Stomach (tissue), 8 donors: ENCODE measurements at regions not wholly inside any gene's neighbourhood (a gene's known extent, or its start where the extent isn't known, plus 50 kb on each side); places are given as distances from the start of the nearest gene placed in this dataset.

Source experiments
- DNase-seq, 2 donors: peaks; one replicate each; pipeline versions ENCODE4 v3.0.0 to v3.0.0-alpha.2; 2013 to 2019
- H3K27ac ChIP-seq, 5 donors: fragments of 200-600 bp in 4 of 5; sonication (generic) in 4 of 5; one replicate each; pipeline ENCODE4 v1.5.1; 2013 to 2019; ENCODE audit warnings: mild to moderate bottlenecking in 1 of 5, moderate library complexity in 1 of 5
- H3K27me3 ChIP-seq, 3 donors: fragments of 200-600 bp; sonication (generic); one replicate each; pipeline ENCODE4 v1.5.1; 2017 to 2019; ENCODE audit warnings: mixed run types in 1 of 3
- H3K36me3 ChIP-seq, 4 donors: fragments of 200-600 bp; sonication (generic); 1 replicate in 3 of 4; 2 replicates in 1 of 4; pipeline ENCODE4 v1.5.1; 2016 to 2019
- H3K4me1 ChIP-seq, 4 donors: fragments of 200-600 bp; sonication (generic); one replicate each; pipeline ENCODE4 v1.5.1; 2016 to 2019
- H3K4me3 ChIP-seq, 4 donors: fragments of 200-600 bp; sonication (generic) in 3 of 4; one replicate each; pipeline ENCODE4 v1.5.1; 2016 to 2019; ENCODE audit warnings: mild to moderate bottlenecking in 1 of 4
- H3K9me3 ChIP-seq, 4 donors: fragments of 200-600 bp; sonication (generic); one replicate each; pipeline ENCODE4 v1.5.1; 2016 to 2019
- EP300 ChIP-seq: sonication (generic); formaldehyde crosslinking; IDR thresholded peaks from one replicate; pipeline ENCODE4 v1.6.1; 2017; ENCODE audit warnings: antibody characterized with exemption
- POLR2A ChIP-seq, 4 donors: fragments of 450-650 bp; IDR thresholded peaks; one replicate each; pipeline ENCODE4 v1.6.1; 2016; ENCODE audit warnings: antibody characterized with exemption in 4 of 4, control low read depth in 2 of 4, mild to moderate bottlenecking in 1 of 4, moderate library complexity in 1 of 4
- POLR2AphosphoS5 ChIP-seq, 3 donors: sonication (generic); formaldehyde crosslinking; IDR thresholded peaks; one replicate each; pipeline ENCODE4 v1.6.1; 2016; ENCODE audit warnings: antibody characterized with exemption in 3 of 3
- WGBS, 5 donors: extraction: QIAGEN DNeasy Blood & Tissue Kit in 3 of 5; methylation state at CpG; one replicate each; pipeline versions ENCODE4 v1.1.5 to v1.1.7; 2013 to 2018; 5-methylcytosine and 5-hydroxymethylcytosine counted together
- intact Hi-C: fragments of 100-400 bp; cut with DNase I; formaldehyde crosslinking; loops from one replicate; pipeline ENCODE4 v1.15.1; 2023; ENCODE audit warnings: low total_unique reads
- TF ChIP-seq, protein P1 (sequence below), 7 experiments: fragments of 450-650 bp in 4 of 7; fragments of 200-600 bp in 3 of 7; sonication (generic) in 3 of 7; IDR thresholded peaks; one replicate each; pipeline ENCODE4 v1.5.1; 2016 to 2019; ENCODE audit warnings: antibody characterized with exemption in 7 of 7, control low read depth in 2 of 7, mild to moderate bottlenecking in 1 of 7
- donor health status: healthy with polysubstance abuse.
- donor health status: Bipolar disorder and iron deficiency.
- donor health status: healthy.

DNA sequence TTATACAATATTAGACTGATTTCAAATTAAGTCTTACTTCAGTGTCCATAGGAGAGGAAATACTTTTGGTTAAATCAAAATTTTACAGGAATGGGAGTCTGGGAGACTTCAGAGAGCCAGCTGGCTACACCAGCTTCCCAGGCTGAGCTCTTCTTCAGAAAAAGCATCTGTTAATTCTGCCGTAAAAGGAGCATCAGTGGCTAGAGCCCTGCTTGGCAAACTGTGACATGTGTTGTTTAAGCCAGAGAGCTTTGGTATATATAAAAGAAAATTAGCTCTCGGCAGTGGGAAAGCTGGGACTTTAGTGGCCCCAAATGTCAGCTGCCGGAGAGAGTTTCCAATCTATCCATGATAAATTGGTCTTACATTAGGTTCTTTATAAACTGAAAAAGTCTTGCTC is 378.8 kb upstream of the TUSC1 start:
- intact Hi-C loops: no loop called here
- TF ChIP-seq, protein P1, sequence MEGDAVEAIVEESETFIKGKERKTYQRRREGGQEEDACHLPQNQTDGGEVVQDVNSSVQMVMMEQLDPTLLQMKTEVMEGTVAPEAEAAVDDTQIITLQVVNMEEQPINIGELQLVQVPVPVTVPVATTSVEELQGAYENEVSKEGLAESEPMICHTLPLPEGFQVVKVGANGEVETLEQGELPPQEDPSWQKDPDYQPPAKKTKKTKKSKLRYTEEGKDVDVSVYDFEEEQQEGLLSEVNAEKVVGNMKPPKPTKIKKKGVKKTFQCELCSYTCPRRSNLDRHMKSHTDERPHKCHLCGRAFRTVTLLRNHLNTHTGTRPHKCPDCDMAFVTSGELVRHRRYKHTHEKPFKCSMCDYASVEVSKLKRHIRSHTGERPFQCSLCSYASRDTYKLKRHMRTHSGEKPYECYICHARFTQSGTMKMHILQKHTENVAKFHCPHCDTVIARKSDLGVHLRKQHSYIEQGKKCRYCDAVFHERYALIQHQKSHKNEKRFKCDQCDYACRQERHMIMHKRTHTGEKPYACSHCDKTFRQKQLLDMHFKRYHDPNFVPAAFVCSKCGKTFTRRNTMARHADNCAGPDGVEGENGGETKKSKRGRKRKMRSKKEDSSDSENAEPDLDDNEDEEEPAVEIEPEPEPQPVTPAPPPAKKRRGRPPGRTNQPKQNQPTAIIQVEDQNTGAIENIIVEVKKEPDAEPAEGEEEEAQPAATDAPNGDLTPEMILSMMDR (IDR thresholded peaks at IDR 0.05): no peak
- TF ChIP-seq POLR2AphosphoS5 (IDR thresholded peaks at IDR 0.05): no peak
- TF ChIP-seq EP300: no peak
- no peak for TF ChIP-seq POLR2A (IDR thresholded peaks at IDR 0.05)

DNA sequence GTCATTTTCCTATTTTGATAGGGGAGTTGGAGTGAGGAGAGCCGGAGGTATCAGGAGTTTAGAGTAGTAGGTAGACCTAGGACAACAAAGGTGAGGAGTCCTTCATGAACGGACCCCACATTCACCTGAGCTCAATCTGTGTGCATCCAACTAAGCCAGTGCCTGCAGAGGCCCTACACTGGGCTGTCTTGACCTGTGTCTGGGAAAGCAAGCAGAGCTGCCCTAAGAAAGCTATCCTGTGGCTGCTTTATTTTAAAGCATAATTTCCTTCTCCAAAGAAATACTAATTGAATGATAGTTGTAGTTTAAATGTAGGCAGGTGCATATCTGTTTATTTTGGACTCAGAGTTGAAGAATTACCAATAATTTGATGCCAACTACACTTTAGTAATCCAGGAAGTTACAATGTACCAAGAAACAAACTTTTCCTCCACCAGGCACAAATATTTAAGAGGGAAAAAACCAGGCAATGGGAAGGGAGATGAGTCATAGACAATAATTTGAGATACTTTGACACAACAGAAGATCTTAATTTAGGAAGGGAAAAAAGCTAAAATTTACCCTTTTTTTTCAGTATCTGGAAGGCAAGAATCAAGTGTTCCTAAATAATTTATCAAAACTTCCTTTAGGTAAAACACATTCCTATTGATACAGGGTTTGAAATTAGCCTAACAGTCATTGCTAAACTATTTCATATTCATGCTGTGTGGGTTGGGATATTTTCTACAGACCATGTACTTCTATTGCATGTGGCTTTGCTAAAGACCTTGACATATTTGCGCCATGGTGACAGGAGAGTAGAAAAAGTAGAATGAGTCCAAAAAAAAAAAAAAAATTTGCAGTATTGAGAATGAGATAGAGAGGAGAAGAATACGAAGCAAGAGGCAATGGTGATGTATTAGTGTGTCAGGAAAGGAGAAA is 376.6 kb upstream of the TUSC1 start:
- H3K36me3 ChIP-seq: no peaks in the 10 kb centered on the region
- no peaks in the 10 kb centered on the region for H3K27me3 ChIP-seq
- no peak overlapping the region for H3K4me3 ChIP-seq
- no peak overlapping the region for H3K27ac ChIP-seq
- H3K9me3 ChIP-seq: no peaks in the 10 kb centered on the region
- intact Hi-C loops: no loop called here
- WGBS, 5 donors: 74 to 82% (median 76%) methylated on average over 4 of the region's 4 CpGs
- H3K4me1 ChIP-seq: no peaks in the 10 kb centered on the region
- TF ChIP-seq, protein P1 (IDR thresholded peaks at IDR 0.05): no peak
- TF ChIP-seq EP300: no peak
- TF ChIP-seq POLR2A (IDR thresholded peaks at IDR 0.05): no peak
- no peak for TF ChIP-seq POLR2AphosphoS5 (IDR thresholded peaks at IDR 0.05)
- no peak for DNase-seq

More for the DNA sequence above, 378.8 kb upstream of the TUSC1 start:
- H3K4me1 ChIP-seq: no peaks in the 10 kb centered on the region
- H3K27me3 ChIP-seq: no peaks in the 10 kb centered on the region
- H3K9me3 ChIP-seq: no peaks in the 10 kb centered on the region
- DNase-seq: no peak
- 65 to 78% (median 69%) methylated on average over 3 of the region's 3 CpGs for WGBS, 5 donors
- H3K36me3 ChIP-seq: no peaks in the 10 kb centered on the region
- H3K27ac ChIP-seq: no peak overlapping the region
- H3K4me3 ChIP-seq: no peak overlapping the region

DNA sequence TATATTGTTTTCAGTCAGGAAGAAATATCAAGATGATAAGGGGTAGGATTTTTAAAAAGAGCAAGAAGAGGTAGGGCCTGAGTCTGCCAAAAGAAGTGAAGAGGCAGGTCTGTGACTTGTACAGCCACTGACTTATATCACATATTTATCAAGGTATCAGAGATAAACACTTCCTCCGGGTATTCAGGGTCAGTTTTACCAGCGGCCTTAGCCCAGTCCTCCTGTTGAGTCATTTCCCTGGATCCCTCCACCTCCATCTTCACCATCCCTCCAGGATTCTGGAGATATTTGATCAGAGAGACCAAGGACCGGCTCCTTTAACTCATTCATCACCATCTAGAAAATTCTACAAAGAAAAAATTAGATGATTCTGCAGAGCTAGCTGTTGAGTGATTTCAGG is 375.7 kb upstream of the TUSC1 start:
- intact Hi-C loops: no loop called here
- Histone ChIP-seq H3K36me3 (no peaks in the 10 kb centered on the region), H3K9me3 (no peaks in the 10 kb centered on the region), H3K4me1 (no peaks in the 10 kb centered on the region), H3K27me3 (no peaks in the 10 kb centered on the region), H3K27ac (no peak overlapping the region), H3K4me3 (no peak overlapping the region)
- DNase-seq: no peak
- TF ChIP-seq EP300 (no peak), POLR2A (IDR thresholded peaks at IDR 0.05) (no peak)
- TF ChIP-seq, protein P1 (IDR thresholded peaks at IDR 0.05): no peak
- 61 to 72% (median 64%) methylated on average over 3 of the region's 3 CpGs for WGBS, 5 donors

DNA sequence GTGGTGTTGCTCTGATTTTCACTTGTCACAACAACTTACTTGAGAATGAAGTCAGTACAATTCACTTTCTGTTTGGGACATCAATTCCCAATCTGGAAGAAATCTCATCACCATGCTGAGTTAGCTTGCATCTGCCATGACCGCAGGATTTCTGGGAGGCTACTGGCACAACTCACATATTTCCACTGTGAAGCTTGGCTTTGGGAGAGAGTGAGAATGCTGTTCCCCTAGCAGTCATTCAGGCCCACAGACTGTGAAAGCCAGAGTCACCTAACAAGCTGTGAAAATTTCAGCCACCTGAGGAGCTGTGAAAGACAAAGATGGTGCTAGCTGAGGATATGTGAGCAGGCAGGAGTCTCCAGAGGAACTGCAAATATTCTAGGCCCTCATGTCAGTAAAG is 365.2 kb upstream of the TUSC1 start:
- peaks cover 0 to 17% (median 3%) of the 10 kb centered on the region in 4 donors for H3K9me3 ChIP-seq
- H3K36me3 ChIP-seq: no peaks in the 10 kb centered on the region
- TF ChIP-seq POLR2A (IDR thresholded peaks at IDR 0.05) (no peak), POLR2AphosphoS5 (IDR thresholded peaks at IDR 0.05) (no peak), EP300 (no peak)
- TF ChIP-seq, protein P1 (IDR thresholded peaks at IDR 0.05): no peak
- no peak overlapping the region for H3K4me3 ChIP-seq
- WGBS, 5 donors: 76 to 80% (median 78%) methylated on average over 1 of the region's 1 CpG
- no peak for DNase-seq
- no peaks in the 10 kb centered on the region for H3K27me3 ChIP-seq
- intact Hi-C loops: no loop called here
- H3K27ac ChIP-seq: no peak overlapping the region
- no peaks in the 10 kb centered on the region for H3K4me1 ChIP-seq
